ENCODE measurements at regions not wholly inside any gene's neighbourhood (a gene's known extent, or its start where the extent isn't known, plus 50 kb on each side); places are given as distances from the start of the nearest gene placed in this dataset.

GRCh38 chr9:29685531-29685930 is 2112.2 kb upstream of the C9orf72 start:
- Histone ChIP-seq H3K79me2 (ENCODE audit: low read depth) (no peaks in the 10 kb centered on the region), H3K9me3 (ENCODE audit: low read depth) (no peaks in the 10 kb centered on the region), H3F3A (ENCODE audit: low read depth) (no peaks in the 10 kb centered on the region), H3K9ac (no peak overlapping the region), H3K4me3 (no peak overlapping the region), H3K4me2 (no peak overlapping the region), H3K36me3 (no peaks in the 10 kb centered on the region), H3K4me1 (no peaks in the 10 kb centered on the region), H4K20me1 (ENCODE audit: low read depth) (no peaks in the 10 kb centered on the region), H3K27ac (no peak overlapping the region), H2AFZ (replicated peaks) (no peak overlapping the region), H3K27me3 (no peaks in the 10 kb centered on the region)
- no peaks in the 10 kb centered on the region for H3K27me3 Mint-ChIP-seq (ENCODE audit: insufficient read depth, low read depth)
- TF ChIP-seq EZH2phosphoT487 (IDR thresholded peaks at IDR 0.05) = no peak
- no peak for TF ChIP-seq EZH2 (IDR thresholded peaks at IDR 0.05)
- no peak for TF ChIP-seq CTCF (IDR thresholded peaks at IDR 0.05)
- H3K36me3 Mint-ChIP-seq = no peaks in the 10 kb centered on the region
- H3K27ac Mint-ChIP-seq = no peak overlapping the region
- H3K9me3 Mint-ChIP-seq = no peaks in the 10 kb centered on the region
- peaks cover 2% of the 10 kb centered on the region for H3K4me1 Mint-ChIP-seq
- no peak overlapping the region for H3K4me3 Mint-ChIP-seq
- no peak for DNase-seq (ENCODE audit: low spot score)

GRCh38 chr9:29691145-29691544 is 2117.9 kb upstream of the C9orf72 start:
- H3K27me3 ChIP-seq = no peaks in the 10 kb centered on the region
- no peaks in the 10 kb centered on the region for H3K36me3 Mint-ChIP-seq
- no peak overlapping the region for H3K4me3 ChIP-seq
- no peaks in the 10 kb centered on the region for H3K4me1 ChIP-seq
- H3K36me3 ChIP-seq = no peaks in the 10 kb centered on the region
- no peak overlapping the region for H2AFZ ChIP-seq (replicated peaks)
- H4K20me1 ChIP-seq (ENCODE audit: low read depth) = no peaks in the 10 kb centered on the region
- no peak overlapping the region for H3K9ac ChIP-seq
- no peaks in the 10 kb centered on the region for H3F3A ChIP-seq (ENCODE audit: low read depth)
- no peaks in the 10 kb centered on the region for H3K79me2 ChIP-seq (ENCODE audit: low read depth)
- no peak overlapping the region for H3K4me3 Mint-ChIP-seq
- H3K9me3 Mint-ChIP-seq = no peaks in the 10 kb centered on the region
- no peak overlapping the region for H3K27ac Mint-ChIP-seq
- H3K4me2 ChIP-seq = no peak overlapping the region
- H3K27ac ChIP-seq = no peak overlapping the region
- TF ChIP-seq EZH2 (IDR thresholded peaks at IDR 0.05) (no peak), EZH2phosphoT487 (IDR thresholded peaks at IDR 0.05) (no peak), CTCF (IDR thresholded peaks at IDR 0.05) (no peak)
- H3K4me1 Mint-ChIP-seq = no peaks in the 10 kb centered on the region
- no peak for DNase-seq (ENCODE audit: low spot score)
- H3K9me3 ChIP-seq (ENCODE audit: low read depth) = no peaks in the 10 kb centered on the region
- no peaks in the 10 kb centered on the region for H3K27me3 Mint-ChIP-seq (ENCODE audit: insufficient read depth, low read depth)

- H3K9ac ChIP-seq = no peak overlapping the region
- peak; percentile 79 for DNase-seq (ENCODE audit: low spot score)
- no peak overlapping the region for H3K27ac ChIP-seq
- no peak overlapping the region for H3K4me3 ChIP-seq
- H3K36me3 ChIP-seq = no peaks in the 10 kb centered on the region
- TF ChIP-seq CTCF (IDR thresholded peaks at IDR 0.05) (peak; percentile 72), EZH2 (IDR thresholded peaks at IDR 0.05) (no peak)
- Mint-ChIP-seq H3K4me3 (no peak overlapping the region), H3K4me1 (no peaks in the 10 kb centered on the region), H3K9me3 (no peaks in the 10 kb centered on the region), H3K27me3 (ENCODE audit: insufficient read depth, low read depth) (peaks cover 2% of the 10 kb centered on the region), H3K27ac (no peak overlapping the region), H3K36me3 (no peaks in the 10 kb centered on the region)
- H4K20me1 ChIP-seq (ENCODE audit: low read depth) = no peaks in the 10 kb centered on the region
- H3K4me1 ChIP-seq = no peaks in the 10 kb centered on the region
- H3K9me3 ChIP-seq (ENCODE audit: low read depth) = no peaks in the 10 kb centered on the region
- no peaks in the 10 kb centered on the region for H3F3A ChIP-seq (ENCODE audit: low read depth)
- no peak overlapping the region for H3K4me2 ChIP-seq
- H2AFZ ChIP-seq (replicated peaks) = no peak overlapping the region
- no peaks in the 10 kb centered on the region for H3K27me3 ChIP-seq
- H3K79me2 ChIP-seq (ENCODE audit: low read depth) = no peaks in the 10 kb centered on the region
Measured at GRCh38 chr9:29691758-29692407, 2118.6 kb upstream of the C9orf72 start.

Data from neural progenitor cell (in vitro differentiated cells).